Lower lobe of right lung (tissue), 2 donors: ENCODE measurements at regions not wholly inside any gene's neighbourhood (a gene's known extent, or its start where the extent isn't known, plus 50 kb on each side); places are given as distances from the start of the nearest gene placed in this dataset.

ENCODE experiments used
- ATAC-seq, 2 donors: fragments of 200-7000 bp; cut with Tn5 transposase; one replicate each; pipeline ENCODE4 v1.9.1; 2020 to 2022; ENCODE audit warnings: mild to moderate bottlenecking in 2 of 2, moderate library complexity in 2 of 2
- DNase-seq: peaks from one replicate; pipeline ENCODE4 v3.0.0-alpha.2; 2020
- H3K27ac ChIP-seq: fragments of 200-600 bp; one replicate; pipeline ENCODE4 v1.8.0; 2022
- H3K27me3 ChIP-seq: fragments of 200-600 bp; one replicate; pipeline ENCODE4 v1.8.0; 2022; ENCODE audit warnings: low read depth
- H3K36me3 ChIP-seq: fragments of 200-600 bp; one replicate; pipeline ENCODE4 v1.8.0; 2022; ENCODE audit warnings: mild to moderate bottlenecking
- H3K4me1 ChIP-seq: fragments of 200-600 bp; one replicate; pipeline ENCODE4 v1.8.0; 2022
- H3K4me3 ChIP-seq: fragments of 200-600 bp; one replicate; pipeline ENCODE4 v1.8.0; 2022; ENCODE audit warnings: mild to moderate bottlenecking
- H3K9me3 ChIP-seq: fragments of 200-600 bp; one replicate; pipeline ENCODE4 v1.8.0; 2022
- CTCF ChIP-seq: fragments of 200-600 bp; IDR thresholded peaks from one replicate; pipeline ENCODE4 v1.8.0; 2022; ENCODE audit warnings: antibody characterized with exemption, mild to moderate bottlenecking
- intact Hi-C: fragments of 100-400 bp; cut with DNase I; formaldehyde crosslinking; loops from one replicate; pipeline ENCODE4 v1.11.0; 2022
- donor health status: DM: no; HTN: yes; CAD: no; lungs with severe emphysema.

GRCh38 chr22:48607901-48608662, 1219.6 kb downstream of the BRD1 start:
- H3K4me3 ChIP-seq = no peak overlapping the region
- H3K4me1 ChIP-seq = no peaks in the 10 kb centered on the region
- no peaks in the 10 kb centered on the region for H3K36me3 ChIP-seq
- ATAC-seq (no peak), DNase-seq (no peak)
- no peak overlapping the region for H3K27ac ChIP-seq
- H3K27me3 ChIP-seq = no peaks in the 10 kb centered on the region
- intact Hi-C loops = no loop called here
- no peak for TF ChIP-seq CTCF
- H3K9me3 ChIP-seq = no peaks in the 10 kb centered on the region

- ATAC-seq (no peak), DNase-seq (no peak)
- no peak for TF ChIP-seq CTCF
- Histone ChIP-seq H3K4me3 (no peak overlapping the region), H3K27me3 (no peaks in the 10 kb centered on the region), H3K9me3 (no peaks in the 10 kb centered on the region), H3K4me1 (no peaks in the 10 kb centered on the region), H3K27ac (no peak overlapping the region), H3K36me3 (no peaks in the 10 kb centered on the region)
- intact Hi-C loops = no loop called here
Measured at GRCh38 chr22:48606684-48607307, 1220.9 kb downstream of the BRD1 start.

GRCh38 chr22:48605856-48606481, 1221.7 kb downstream of the BRD1 start:
- no peak for TF ChIP-seq CTCF
- DNase-seq = no peak
- Histone ChIP-seq H3K4me3 (no peak overlapping the region), H3K36me3 (no peaks in the 10 kb centered on the region), H3K4me1 (no peaks in the 10 kb centered on the region), H3K9me3 (no peaks in the 10 kb centered on the region), H3K27ac (no peak overlapping the region), H3K27me3 (no peaks in the 10 kb centered on the region)
- no peak for ATAC-seq
- intact Hi-C loops = no loop called here

GRCh38 chr22:48605125-48605524, 1222.5 kb downstream of the BRD1 start:
- H3K27me3 ChIP-seq = no peaks in the 10 kb centered on the region
- H3K4me1 ChIP-seq = no peaks in the 10 kb centered on the region
- H3K27ac ChIP-seq = no peak overlapping the region
- TF ChIP-seq CTCF = no peak
- ATAC-seq = no peak
- H3K9me3 ChIP-seq = no peaks in the 10 kb centered on the region
- no peaks in the 10 kb centered on the region for H3K36me3 ChIP-seq
- no peak overlapping the region for H3K4me3 ChIP-seq
- intact Hi-C loops = no loop called here
- DNase-seq = no peak

GRCh38 chr22:48603621-48604320, 1223.9 kb downstream of the BRD1 start:
- H3K27ac ChIP-seq = no peak overlapping the region
- intact Hi-C loops = no loop called here
- no peak for DNase-seq

More at GRCh38 chr22:48603621-48604320, 1223.9 kb downstream of the BRD1 start:
- no peak for TF ChIP-seq CTCF
- no peaks in the 10 kb centered on the region for H3K36me3 ChIP-seq
- no peak for ATAC-seq
- no peaks in the 10 kb centered on the region for H3K27me3 ChIP-seq
- no peaks in the 10 kb centered on the region for H3K9me3 ChIP-seq
- no peak overlapping the region for H3K4me3 ChIP-seq
- H3K4me1 ChIP-seq = no peaks in the 10 kb centered on the region
